Activated T-helper 1 cell treated with Interleukin-2 at 50 U/mL for 16 hours (primary cell): ENCODE measurements at regions not wholly inside any gene's neighbourhood (a gene's known extent, or its start where the extent isn't known, plus 50 kb on each side); places are given as distances from the start of the nearest gene placed in this dataset.
"Not testable (repeated sequence)": the region's sequence is repeated elsewhere in the genome, so short reads cannot be mapped to it uniquely, and the experiment has no call there.

Experiments
- DNase-seq: peaks from one replicate; pipeline ENCODE4 v3.0.0-alpha.2; 2020; ENCODE audit warnings: low read depth

- no peak for DNase-seq
Observed at GRCh38 chr5:164206196-164206595, 700.8 kb downstream of the MAT2B start.

- no peak for DNase-seq
Observed at GRCh38 chr5:164207646-164208045, 702.2 kb downstream of the MAT2B start.

- DNase-seq: no peak
Observed at GRCh38 chr5:164210491-164210890, 705.1 kb downstream of the MAT2B start.

GRCh38 chr5:164214698-164215097 is 709.3 kb downstream of the MAT2B start:
- no peak for DNase-seq

- DNase-seq: no peak
Observed at GRCh38 chr5:164217464-164217863, 712.0 kb downstream of the MAT2B start.

- no peak for DNase-seq
Observed at GRCh38 chr5:164220522-164220921, 715.1 kb downstream of the MAT2B start.

- no peak for DNase-seq
Observed at GRCh38 chr5:164224236-164224635, 718.8 kb downstream of the MAT2B start.

- DNase-seq: no peak
Observed at GRCh38 chr5:164224772-164225171, 719.4 kb downstream of the MAT2B start.

- no peak for DNase-seq
Observed at GRCh38 chr5:164230341-164230740, 724.9 kb downstream of the MAT2B start.

GRCh38 chr5:164233791-164234190 is 728.4 kb downstream of the MAT2B start:
- DNase-seq: no peak

- DNase-seq: no peak
Observed at GRCh38 chr5:164234321-164234720, 728.9 kb downstream of the MAT2B start.

- DNase-seq: no peak
Observed at GRCh38 chr5:164235300-164235891, 730.0 kb downstream of the MAT2B start.

- no peak for DNase-seq
Observed at GRCh38 chr5:164237486-164237885, 732.1 kb downstream of the MAT2B start.

- DNase-seq: not testable (repeated sequence)
Observed at GRCh38 chr5:164251781-164252180, 746.4 kb downstream of the MAT2B start.

GRCh38 chr5:164253764-164254163 is 748.3 kb downstream of the MAT2B start:
- DNase-seq: no peak

- DNase-seq: no peak
Observed at GRCh38 chr5:164255598-164256213, 750.3 kb downstream of the MAT2B start.

GRCh38 chr5:164256351-164256750 is 750.9 kb downstream of the MAT2B start:
- no peak for DNase-seq

- no peak for DNase-seq
Observed at GRCh38 chr5:164256954-164257353, 751.5 kb downstream of the MAT2B start.

- no peak for DNase-seq
Observed at GRCh38 chr5:164265566-164265965, 760.1 kb downstream of the MAT2B start.

- no peak for DNase-seq
Observed at GRCh38 chr5:164266571-164266970, 761.2 kb downstream of the MAT2B start.

GRCh38 chr5:164277720-164278119 is 772.3 kb downstream of the MAT2B start:
- no peak for DNase-seq

- no peak for DNase-seq
Observed at GRCh38 chr5:164289526-164289925, 784.1 kb downstream of the MAT2B start.

GRCh38 chr5:164296603-164297080 is 791.2 kb downstream of the MAT2B start:
- DNase-seq: no peak

GRCh38 chr5:164298165-164298564 is 792.7 kb downstream of the MAT2B start:
- DNase-seq: no peak
